Esophagus muscularis mucosa (tissue), 3 donors: ENCODE measurements at regions not wholly inside any gene's neighbourhood (a gene's known extent, or its start where the extent isn't known, plus 50 kb on each side); places are given as distances from the start of the nearest gene placed in this dataset.

Experiments used
- CTCF ChIP-seq, 3 experiments: fragments of 200-600 bp in 2 of 3; fragments of 450-650 bp in 1 of 3; sonication (generic) in 2 of 3; IDR thresholded peaks; one replicate each; pipeline ENCODE4 v1.5.1; 2017 to 2019; ENCODE audit warnings: antibody characterized with exemption in 3 of 3, mild to moderate bottlenecking in 2 of 3, moderate library complexity in 1 of 3
- POLR2A ChIP-seq: fragments of 450-650 bp; IDR thresholded peaks from one replicate; pipeline ENCODE4 v1.6.1; 2017; ENCODE audit warnings: antibody characterized with exemption, moderate library complexity, mild to moderate bottlenecking, low read depth

DNA sequence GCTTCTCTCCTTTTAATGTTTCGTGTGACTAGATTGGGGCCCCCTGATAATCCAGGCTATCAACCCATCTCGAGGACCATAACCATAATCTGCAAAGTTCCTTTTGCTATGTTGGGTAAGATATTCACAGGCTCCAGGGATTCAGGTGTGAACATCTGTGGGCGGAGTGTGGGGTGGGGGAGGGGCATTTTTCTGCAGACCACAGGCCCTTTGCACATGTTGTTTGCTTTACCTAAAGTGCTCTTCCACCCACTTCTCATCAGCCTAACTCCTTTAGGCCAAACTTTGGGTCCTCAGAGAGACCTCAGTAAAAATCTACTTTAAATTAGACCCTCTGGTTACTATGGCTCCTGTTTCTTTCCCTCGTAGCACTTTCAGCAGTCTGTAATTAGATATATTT lies 284.4 kb downstream of the WDR11 start:
- TF ChIP-seq CTCF (IDR thresholded peaks at IDR 0.05): no peak
- TF ChIP-seq POLR2A: no peak
